ENCODE measurements at regions not wholly inside any gene's neighbourhood (a gene's known extent, or its start where the extent isn't known, plus 50 kb on each side); places are given as distances from the start of the nearest gene placed in this dataset.
"Not testable (repeated sequence)": the region's sequence is repeated elsewhere in the genome, so short reads cannot be mapped to it uniquely, and the experiment has no call there.

DNA sequence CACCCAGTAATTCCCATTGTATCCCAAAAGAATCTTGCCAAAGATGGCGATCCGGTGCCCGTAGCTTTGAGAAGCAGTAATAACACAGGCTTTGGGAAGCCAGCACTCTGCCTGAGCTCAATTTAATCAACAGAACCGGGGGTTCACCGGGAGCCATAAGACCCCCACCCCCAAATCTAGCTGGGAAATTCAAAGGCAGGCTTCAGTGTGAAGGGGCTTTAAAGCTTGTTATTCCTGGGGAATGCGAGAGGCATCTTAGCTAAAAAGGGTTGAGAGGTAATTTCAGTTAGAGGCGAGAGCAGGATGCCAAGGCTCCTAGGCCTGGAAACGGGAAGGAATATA is 78.4 kb upstream of the METTL9 start:
- not testable (repeated sequence) for H3K4me1 ChIP-seq; H3K27me3 ChIP-seq; DNase-seq; H3K9me3 ChIP-seq; H3K36me3 ChIP-seq; H3K4me3 ChIP-seq (ENCODE audit: low read depth, low read length)

DNA sequence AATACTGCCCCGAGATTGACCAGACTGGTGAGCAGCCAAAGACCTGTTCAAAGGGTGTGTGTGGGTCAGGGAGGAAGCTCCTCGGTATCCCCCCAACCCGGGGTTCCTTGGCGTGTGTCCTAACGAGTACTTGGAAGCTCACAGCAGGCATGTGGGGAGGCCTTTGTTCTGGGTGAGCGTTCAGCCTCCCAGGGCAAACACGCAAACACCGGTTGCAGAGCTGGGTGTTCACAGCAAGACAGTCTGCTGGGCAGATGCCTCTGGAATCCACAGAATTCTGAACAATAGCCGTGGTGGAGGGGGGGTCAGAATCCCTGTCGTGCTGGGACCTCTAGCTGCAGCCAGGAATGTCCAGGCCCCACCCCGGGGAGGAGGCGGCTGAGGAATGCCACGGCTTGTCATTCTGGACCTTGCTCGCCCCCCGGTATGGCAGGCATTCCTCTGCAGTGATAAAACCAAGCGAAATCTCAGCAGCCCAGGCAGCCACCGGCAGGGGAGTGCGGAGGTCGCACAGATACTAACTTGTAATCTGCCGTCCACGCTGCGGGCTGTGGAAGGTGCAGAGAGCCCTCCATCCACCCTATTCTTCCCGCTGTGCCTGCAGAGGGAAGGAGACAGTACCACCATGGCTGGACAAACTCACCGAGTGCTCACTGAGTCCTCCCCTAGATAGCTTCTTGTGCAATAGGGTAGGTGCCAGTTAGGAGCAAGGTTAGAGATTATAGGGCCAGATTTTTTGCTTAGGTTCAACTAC is 77.8 kb upstream of the METTL9 start:
- not testable (repeated sequence) for DNase-seq; H3K4me3 ChIP-seq (ENCODE audit: low read depth, low read length); H3K9me3 ChIP-seq; H3K36me3 ChIP-seq; H3K27me3 ChIP-seq; H3K4me1 ChIP-seq

DNA sequence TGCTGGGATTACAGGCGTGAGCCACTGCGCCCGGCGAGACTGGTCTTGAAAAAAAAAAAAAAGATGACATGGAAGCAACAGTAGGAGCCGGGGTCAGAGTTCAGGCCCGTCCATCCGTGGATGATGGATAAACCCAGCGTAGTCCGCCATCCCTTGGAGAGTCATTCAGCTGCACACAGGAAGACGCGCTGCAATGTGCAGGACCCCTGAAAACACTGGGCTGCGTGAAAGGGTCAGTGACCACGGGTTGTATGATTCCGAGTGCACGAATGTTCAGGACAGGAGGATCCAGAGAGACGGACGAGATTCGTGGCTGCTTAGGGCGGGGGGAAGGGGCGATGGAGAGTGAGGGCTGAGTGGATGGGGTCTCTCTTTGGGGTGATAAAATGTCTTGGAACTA is 76.5 kb upstream of the METTL9 start:
- not testable (repeated sequence) for H3K4me3 ChIP-seq (ENCODE audit: low read depth, low read length); H3K36me3 ChIP-seq; DNase-seq; H3K4me1 ChIP-seq; H3K9me3 ChIP-seq; H3K27me3 ChIP-seq

DNA sequence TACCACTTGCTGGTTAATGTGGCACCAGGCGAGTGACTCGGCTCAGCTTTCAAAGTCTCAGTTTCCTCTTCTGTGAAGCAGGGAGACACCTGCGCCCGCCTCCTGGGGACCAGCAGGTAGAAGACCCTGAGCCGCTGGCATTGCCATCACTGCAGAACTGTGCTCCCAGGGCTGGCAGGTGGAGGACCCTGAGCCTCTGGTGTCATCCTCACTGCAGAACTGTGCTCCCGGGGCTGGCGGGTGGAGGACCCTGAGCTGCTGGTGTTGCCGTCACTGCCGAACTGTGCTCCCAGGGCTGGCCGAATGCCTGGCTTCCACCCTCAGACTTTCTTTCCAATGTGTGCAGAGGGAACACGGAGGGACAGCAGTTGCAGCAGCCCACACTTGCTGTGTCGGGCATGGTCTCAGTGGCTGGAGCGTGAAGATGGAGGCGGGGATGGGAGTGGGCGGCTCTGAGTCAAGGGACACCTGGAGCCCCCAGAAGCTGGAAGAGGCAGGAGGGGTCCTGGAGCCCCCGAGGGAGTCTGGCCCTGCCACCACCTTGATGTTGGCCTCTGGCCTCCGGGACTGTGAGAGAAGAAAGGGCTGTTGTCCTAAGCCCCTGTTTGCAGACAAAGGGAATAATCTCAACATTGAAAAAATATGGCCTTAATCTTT is 75.8 kb upstream of the METTL9 start:
- Histone ChIP-seq H3K36me3 (no peaks in the 10 kb centered on the region), H3K27me3 (no peaks in the 10 kb centered on the region), H3K4me3 (ENCODE audit: low read depth, low read length) (no peak overlapping the region), H3K9me3 (no peaks in the 10 kb centered on the region; the same call in 1 of the 2 replicates), H3K4me1 (no peaks in the 10 kb centered on the region)
- TF ChIP-seq, protein P1, sequence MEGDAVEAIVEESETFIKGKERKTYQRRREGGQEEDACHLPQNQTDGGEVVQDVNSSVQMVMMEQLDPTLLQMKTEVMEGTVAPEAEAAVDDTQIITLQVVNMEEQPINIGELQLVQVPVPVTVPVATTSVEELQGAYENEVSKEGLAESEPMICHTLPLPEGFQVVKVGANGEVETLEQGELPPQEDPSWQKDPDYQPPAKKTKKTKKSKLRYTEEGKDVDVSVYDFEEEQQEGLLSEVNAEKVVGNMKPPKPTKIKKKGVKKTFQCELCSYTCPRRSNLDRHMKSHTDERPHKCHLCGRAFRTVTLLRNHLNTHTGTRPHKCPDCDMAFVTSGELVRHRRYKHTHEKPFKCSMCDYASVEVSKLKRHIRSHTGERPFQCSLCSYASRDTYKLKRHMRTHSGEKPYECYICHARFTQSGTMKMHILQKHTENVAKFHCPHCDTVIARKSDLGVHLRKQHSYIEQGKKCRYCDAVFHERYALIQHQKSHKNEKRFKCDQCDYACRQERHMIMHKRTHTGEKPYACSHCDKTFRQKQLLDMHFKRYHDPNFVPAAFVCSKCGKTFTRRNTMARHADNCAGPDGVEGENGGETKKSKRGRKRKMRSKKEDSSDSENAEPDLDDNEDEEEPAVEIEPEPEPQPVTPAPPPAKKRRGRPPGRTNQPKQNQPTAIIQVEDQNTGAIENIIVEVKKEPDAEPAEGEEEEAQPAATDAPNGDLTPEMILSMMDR (IDR thresholded peaks at IDR 0.05; ENCODE audit: low read depth, low read length), result no peak
- no peak for DNase-seq

DNA sequence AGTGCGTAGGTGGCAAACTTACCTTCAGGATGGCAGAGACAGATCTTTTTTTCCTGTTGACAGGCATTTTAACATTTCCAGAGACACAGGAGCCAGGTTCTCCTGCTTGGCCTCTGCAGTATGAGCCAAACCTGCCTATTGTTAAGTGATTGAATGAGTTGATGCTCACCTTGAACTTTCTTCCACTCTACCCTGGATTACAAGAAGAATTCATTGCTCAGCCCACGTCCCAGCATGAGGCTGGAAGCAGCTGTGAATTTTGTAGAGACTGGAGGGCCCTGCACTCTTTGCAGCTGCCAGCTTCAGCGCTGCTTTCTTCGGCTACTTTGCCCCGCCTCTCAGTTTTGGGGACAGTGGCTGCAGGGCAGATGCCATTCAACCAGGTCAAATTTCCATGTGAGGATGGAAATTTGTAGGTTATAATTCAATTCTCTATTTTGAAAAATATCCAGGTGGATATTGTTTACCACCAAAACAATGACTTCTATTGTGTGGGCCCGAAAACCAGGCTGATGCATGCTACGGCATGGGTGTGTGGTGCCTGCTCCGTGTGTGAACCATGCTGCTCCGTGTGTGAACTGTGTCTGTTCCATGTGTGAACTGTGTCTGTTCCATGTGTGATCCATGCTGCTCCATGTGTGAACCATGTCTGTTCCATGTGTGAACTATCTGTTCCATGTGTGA is 75.2 kb upstream of the METTL9 start:
- no peak for DNase-seq
- Histone ChIP-seq H3K27me3 (no peaks in the 10 kb centered on the region), H3K4me3 (ENCODE audit: low read depth, low read length) (no peak overlapping the region), H3K4me1 (no peaks in the 10 kb centered on the region), H3K9me3 (no peaks in the 10 kb centered on the region; the same call in 1 of the 2 replicates), H3K36me3 (no peaks in the 10 kb centered on the region)
- TF ChIP-seq, protein P1 (IDR thresholded peaks at IDR 0.05; ENCODE audit: low read depth, low read length), result no peak

DNA sequence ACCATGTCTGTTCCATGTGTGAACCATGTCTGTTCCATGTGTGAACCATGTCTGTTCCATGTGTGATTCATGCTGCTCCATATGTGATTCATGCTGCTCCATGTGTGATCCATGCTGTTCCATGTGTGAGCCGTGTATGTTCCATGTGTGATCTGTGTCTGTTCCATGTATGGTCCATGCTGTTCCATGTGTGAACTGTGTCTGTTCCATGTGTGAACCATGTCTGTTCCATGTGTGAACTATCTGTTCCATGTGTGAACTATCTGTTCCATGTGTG is 74.7 kb upstream of the METTL9 start:
- not testable (repeated sequence) for DNase-seq; H3K4me1 ChIP-seq; H3K4me3 ChIP-seq (ENCODE audit: low read depth, low read length); H3K27me3 ChIP-seq; H3K9me3 ChIP-seq; H3K36me3 ChIP-seq

DNA sequence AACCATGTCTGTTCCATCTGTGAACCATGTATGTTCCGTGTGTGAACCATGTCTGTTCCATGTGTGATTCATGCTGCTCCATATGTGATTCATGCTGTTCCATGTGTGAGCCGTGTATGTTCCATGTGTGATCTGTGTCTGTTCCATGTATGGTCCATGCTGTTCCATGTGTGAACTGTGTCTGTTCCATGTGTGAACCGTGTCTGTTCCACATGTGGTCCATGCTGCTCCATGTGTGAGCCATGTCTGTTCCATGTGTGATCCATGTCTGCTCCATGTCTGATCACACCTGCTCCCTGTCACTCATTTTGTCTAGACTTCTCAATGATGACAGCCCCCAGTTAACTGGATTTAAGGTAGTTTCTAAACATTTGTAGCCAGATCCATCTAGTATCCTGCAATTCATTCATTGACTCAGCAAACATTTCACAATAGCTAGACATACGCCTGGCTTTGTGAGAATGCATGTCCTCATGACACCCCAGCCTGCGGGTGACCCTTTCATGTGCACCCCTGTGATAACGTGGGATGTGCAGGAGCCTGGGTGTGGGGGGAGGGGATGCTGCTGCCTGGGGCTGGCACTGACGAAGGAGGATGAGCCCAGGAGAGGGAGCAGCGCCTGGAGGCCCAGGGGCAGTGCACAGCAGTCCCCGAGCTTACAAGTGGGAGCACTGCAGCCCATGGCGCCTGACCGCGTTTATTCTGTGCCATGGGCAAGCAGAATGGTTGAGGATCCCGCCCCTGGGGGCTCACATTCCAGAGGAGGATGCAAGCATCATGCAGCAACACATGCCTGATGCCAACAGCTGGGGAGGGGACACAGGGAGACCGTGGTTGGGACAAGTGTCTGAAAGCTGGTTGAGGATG is 74.1 kb upstream of the METTL9 start:
- not testable (repeated sequence) for H3K9me3 ChIP-seq; H3K4me1 ChIP-seq; H3K27me3 ChIP-seq; H3K36me3 ChIP-seq; H3K4me3 ChIP-seq (ENCODE audit: low read depth, low read length)
- DNase-seq, result peak; percentile 54

DNA sequence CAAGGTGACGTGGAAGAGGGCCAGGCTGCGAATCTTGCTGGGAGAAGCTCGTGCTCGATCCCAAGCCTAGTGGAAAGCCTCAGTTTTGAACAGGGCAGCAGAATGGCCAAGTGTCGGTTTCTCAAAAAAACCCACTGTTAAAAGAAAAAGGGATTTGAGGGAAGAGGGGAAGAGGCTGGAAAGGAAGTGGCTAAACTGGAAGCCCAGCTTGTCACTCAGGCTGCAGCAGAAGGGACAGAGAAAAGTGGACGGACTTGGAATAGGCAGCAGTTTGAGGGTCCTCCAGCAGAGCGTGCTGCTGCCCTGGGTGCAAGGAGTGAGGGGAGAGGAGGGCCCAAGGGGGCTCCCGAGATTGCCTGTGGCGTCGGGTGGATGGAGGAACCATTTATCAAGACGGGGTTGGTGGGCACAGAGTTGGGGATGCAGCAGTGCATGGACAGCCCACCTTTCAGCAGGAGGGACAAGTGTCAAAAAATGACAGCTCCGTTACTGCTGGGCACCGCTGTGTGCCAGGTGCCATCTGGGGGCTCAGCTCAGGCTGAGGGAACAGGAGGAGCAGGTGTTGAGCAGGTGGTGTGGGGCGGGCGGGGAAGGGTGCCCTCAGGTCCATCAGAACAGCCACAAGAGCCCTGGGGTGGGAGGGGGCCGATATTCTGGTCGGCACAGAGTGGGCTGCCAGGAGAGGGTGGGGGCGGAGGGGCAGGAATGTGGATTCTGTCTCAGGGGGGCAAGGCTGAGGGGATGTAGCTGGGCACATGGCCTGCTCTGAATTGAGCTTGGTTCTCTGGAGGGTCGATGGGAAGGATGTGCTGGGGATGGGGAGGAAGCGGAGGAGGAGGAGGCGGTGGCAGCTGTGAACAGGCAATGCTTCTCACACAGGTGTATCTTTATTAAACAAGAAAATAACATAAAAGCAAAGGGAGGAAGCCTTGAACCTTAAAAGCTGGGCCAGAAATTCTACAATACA is 73.1 kb upstream of the METTL9 start:
- not testable (repeated sequence) for H3K27me3 ChIP-seq; H3K9me3 ChIP-seq; DNase-seq; H3K4me3 ChIP-seq (ENCODE audit: low read depth, low read length); H3K4me1 ChIP-seq; H3K36me3 ChIP-seq
